CD4-positive, alpha-beta T cell treated with Interleukin-15 for 4 hours (primary cell): ENCODE measurements at regions not wholly inside any gene's neighbourhood (a gene's known extent, or its start where the extent isn't known, plus 50 kb on each side); places are given as distances from the start of the nearest gene placed in this dataset.

Experiments used
- DNase-seq: peaks from one replicate; pipeline ENCODE4 v3.0.0-alpha.2; 2020; ENCODE audit warnings: low spot score

GRCh38 chr1:25003000-25003399, 72.9 kb upstream of the RUNX3 start:
- no peak for DNase-seq

- no peak for DNase-seq
Measured at GRCh38 chr1:25001125-25001915, 71.2 kb upstream of the RUNX3 start.

- no peak for DNase-seq
Measured at GRCh38 chr1:24999906-25000305, 69.8 kb upstream of the RUNX3 start.

- DNase-seq, result no peak
Measured at GRCh38 chr1:24999426-24999825, 69.3 kb upstream of the RUNX3 start.

GRCh38 chr1:24998563-24999245, 68.6 kb upstream of the RUNX3 start:
- DNase-seq, result no peak

GRCh38 chr1:24996983-24997893, 67.2 kb upstream of the RUNX3 start:
- no peak for DNase-seq

DNA sequence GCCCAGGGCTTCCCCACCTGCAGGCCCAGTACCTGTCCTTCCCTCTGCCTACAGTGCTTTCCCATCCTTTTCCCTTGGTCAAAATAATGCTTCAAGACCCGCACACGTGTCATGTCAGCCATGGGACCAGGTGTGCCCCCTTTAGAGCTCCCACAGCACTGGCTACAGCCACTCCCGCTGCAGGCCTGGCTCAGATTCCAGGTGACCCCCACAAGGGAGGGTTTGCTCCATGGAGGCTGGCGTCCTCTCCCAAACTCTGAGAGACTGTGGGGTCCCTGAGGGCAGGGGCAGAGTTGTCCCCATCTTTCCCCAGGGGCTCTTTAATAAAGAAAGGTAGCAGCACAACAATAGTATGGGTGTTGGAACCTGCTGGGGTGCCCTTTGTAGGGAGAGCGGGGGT, 66.4 kb upstream of the RUNX3 start:
- no peak for DNase-seq

DNA sequence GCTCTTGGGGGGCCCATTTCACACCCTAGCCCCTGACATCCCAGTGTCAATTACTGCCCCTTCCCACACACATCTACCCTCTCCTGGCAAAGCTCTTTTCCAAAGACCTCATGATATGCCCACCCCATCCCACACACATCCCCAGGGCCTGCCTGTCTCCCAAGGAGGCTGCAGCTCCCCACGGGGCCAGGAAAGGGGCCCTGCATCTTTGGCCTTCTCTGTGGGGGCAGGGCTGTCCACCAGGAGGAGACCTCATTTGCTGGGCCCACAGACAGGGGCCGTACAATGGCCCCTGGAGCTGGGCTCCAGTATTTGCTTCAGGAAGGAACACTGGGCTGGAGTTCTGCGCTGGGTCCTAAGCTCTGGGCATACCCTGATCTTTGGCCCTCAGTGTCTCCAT, 65.6 kb upstream of the RUNX3 start:
- no peak for DNase-seq

DNA sequence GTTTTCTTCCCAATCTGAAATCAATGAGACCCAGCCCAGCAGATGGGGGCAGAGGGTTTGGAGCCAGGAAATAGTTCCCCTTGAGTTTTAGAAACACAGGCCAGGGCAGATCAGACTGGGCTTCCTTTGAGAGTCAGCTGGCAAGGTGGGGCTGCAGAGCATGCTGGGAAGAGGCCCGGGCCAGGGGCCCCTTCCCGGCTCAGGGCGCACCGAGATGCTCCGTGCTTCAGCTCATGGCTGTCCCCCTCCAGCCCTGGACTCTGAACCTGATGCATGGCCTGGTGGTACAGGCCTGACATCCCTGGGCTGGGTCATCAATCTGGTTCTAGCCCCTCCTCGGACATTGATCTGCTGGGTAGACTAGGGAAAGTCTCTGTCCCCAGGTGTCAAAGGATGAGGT, 65.1 kb upstream of the RUNX3 start:
- DNase-seq, result no peak

GRCh38 chr1:24993871-24994580, 64.0 kb upstream of the RUNX3 start:
- no peak for DNase-seq

GRCh38 chr1:24992761-24993211, 62.7 kb upstream of the RUNX3 start:
- DNase-seq, result peak; percentile 42

DNA sequence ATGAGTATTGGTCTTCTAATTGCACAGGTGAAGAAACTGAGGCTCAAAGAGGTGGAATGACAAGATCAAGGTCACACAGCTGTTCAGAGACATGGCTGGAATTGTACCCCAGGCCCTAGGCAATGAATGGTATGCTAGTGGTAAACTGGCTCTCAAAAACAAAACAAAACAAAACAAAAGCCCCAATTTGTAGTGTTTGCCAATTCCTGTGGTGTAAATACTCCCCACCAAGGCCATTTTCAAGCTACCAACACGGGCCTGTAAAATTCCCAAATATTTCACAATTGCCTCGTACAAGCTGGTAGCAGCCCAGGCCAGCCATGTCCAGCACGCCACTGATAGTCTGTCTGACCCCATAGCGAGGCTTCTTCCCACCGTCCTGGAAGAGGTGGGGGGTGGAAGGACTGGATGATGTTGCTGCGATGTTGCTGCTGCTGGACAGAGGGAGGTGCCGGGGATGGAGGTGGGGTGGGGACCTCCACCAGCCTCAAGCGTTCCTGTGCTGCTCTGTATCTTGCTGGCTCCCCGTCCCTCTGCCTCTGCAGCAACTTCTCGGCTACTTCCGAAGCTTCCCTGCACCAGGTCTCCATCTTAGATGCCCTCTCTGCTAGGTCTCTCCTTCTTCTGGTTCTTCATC, 62.2 kb upstream of the RUNX3 start:
- no peak for DNase-seq

DNA sequence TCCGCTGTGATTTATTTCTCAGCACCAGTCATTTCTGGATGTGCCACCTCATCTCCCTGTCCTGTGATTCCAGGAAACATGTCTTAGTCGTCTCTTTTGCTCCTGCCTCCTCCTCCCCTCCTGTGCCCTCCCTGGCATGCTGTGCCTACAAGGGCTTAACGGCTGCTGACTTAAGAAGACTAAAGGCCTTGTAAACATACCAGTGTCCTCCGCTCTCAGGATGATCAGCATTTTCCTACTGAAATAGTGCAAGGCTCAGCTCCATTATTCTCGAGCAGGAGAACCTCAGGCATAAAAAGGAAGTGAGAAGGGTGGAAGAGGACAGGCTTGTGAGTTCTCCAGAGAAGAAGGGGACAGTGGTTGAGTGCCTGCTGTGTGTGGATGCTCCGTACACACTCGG, 61.6 kb upstream of the RUNX3 start:
- no peak for DNase-seq

- DNase-seq, result no peak
Measured at GRCh38 chr1:24990779-24991641, 60.9 kb upstream of the RUNX3 start.

DNA sequence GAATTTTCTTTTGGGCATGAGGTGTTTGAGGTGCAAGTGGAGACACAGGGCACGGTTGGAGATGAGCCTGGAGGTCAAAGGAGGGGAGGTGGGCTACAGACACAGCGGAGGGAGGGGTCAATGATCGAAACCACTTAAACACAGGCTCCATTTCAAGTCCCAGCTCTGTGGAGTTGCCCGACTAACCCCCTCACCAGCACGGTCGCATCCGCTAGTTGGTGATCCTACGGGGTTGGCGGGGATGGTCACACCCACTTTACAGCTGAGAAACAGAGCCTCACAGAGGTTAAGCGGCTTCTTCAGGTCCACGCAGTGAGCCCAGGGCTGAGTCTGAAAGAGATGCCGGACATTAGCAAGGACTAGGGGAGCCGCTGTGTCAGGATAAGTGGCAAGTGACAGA, 60.1 kb upstream of the RUNX3 start:
- DNase-seq, result no peak

GRCh38 chr1:24989082-24989481, 59.0 kb upstream of the RUNX3 start:
- no peak for DNase-seq

DNA sequence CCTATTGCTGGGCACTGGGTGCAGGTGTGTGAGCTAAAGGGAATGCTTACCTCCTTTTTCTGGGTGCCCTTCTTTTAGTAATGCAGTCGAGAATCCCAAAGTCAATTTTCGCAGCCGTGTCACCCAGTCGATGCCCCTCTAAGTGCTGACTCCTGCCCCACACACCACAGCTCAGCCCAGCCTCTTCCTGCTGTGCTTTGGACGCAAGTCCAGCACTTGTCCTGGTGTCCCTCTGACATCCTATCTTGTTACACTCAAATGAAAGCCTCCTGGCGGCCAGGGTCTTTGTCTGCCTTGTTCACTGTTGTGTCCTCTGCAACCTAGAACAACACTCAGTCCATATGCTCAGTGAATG, 58.5 kb upstream of the RUNX3 start:
- no peak for DNase-seq

DNA sequence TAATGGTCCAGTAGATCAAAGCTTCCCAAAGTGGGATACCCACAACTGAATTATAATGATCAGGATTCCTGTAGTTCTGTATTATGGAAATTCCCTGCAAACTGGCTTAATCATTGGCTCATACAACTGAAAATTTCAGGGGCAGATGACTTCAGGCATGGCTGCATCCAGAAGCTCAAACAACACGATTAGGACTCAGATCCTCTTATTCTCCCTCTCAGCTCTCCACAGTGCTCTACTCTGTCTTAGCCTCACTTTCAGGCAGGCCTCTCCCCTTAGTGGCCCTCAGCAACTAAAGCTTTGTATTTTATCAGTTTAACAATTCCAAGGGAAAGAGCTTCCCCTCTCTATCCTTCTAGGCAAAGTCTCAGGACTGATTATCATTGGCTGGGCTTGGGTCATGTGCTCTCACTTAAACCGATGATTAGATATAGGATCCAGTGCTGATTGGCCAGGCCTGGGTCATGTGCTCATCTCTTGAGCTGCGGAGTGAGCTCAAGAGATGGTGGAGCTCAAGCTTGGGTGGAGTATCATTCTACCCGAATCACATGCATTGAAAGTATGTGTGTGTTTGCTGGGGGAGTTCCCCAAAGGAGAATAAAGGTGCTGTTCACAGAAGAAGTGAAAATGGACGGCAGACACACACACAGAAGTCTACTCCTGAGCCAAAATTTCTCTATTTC, 57.9 kb upstream of the RUNX3 start:
- no peak for DNase-seq

- no peak for DNase-seq
Measured at GRCh38 chr1:24987424-24987823, 57.3 kb upstream of the RUNX3 start.

DNA sequence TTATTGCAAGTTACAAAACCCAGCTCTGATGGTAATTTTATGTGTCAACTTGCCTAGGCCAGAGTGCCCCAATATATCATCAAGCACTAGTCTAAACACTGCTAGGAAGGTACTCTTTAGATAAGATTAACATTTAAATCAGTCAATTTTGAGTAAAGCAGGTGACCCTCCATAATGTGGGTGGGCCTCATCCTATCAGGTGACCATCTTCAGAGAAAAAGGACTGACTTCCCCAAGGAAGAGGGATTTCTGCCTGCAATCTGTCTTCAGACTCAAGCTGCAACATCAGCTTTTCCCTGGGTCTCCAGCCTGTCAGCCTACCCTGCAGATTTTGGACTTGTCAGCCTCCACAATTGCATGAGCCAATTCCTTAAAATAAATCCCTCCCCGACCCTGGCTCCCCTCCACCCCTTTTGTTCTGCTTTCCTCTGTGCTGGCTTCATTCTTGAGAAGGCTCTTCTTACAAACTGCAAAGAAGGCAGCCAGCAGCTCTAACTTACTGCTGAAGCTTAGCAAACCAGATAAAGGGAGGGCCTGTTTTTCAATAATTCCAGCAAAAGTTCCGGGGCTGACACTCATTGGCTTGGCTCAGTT, 56.4 kb upstream of the RUNX3 start:
- no peak for DNase-seq
